Esophagus muscularis mucosa (tissue), 4 donors: ENCODE measurements at regions not wholly inside any gene's neighbourhood (a gene's known extent, or its start where the extent isn't known, plus 50 kb on each side); places are given as distances from the start of the nearest gene placed in this dataset.

Experiments
- DNase-seq: peaks from one replicate; pipeline ENCODE4 v3.0.0-alpha.2; 2017; ENCODE audit errors: extremely low spot score
- H3K27ac ChIP-seq, 4 donors: fragments of 200-600 bp; sonication (generic); replicated peaks in 1 of 4; 1 replicate in 3 of 4; 2 replicates in 1 of 4; pipeline ENCODE4 v1.5.1; 2016 to 2019; ENCODE audit warnings: mild to moderate bottlenecking in 1 of 4
- H3K27me3 ChIP-seq, 4 donors: fragments of 200-600 bp; sonication (generic); one replicate each; pipeline versions ENCODE4 v1.5.1 to v1.6.0; 2016 to 2019
- H3K36me3 ChIP-seq, 4 donors: fragments of 200-600 bp; sonication (generic); one replicate each; pipeline ENCODE4 v1.5.1; 2016 to 2019
- H3K4me1 ChIP-seq, 4 donors: fragments of 200-600 bp; sonication (generic); one replicate each; pipeline ENCODE4 v1.5.1; 2016 to 2019
- H3K4me3 ChIP-seq, 4 donors: fragments of 200-600 bp; sonication (generic); 1 replicate in 2 of 4; 2 replicates in 2 of 4; pipeline ENCODE4 v1.5.1; 2016 to 2019; ENCODE audit warnings: mild to moderate bottlenecking in 4 of 4, moderate library complexity in 1 of 4
- H3K9me3 ChIP-seq, 4 donors: fragments of 200-600 bp; sonication (generic); 1 replicate in 3 of 4; 2 replicates in 1 of 4; pipeline ENCODE4 v1.5.1; 2016 to 2019
- EP300 ChIP-seq: sonication (generic); formaldehyde crosslinking; IDR thresholded peaks from one replicate; pipeline ENCODE4 v1.6.1; 2017; ENCODE audit warnings: antibody characterized with exemption
- POLR2A ChIP-seq: fragments of 450-650 bp; IDR thresholded peaks from one replicate; pipeline ENCODE4 v1.6.1; 2017; ENCODE audit warnings: antibody characterized with exemption, moderate library complexity, mild to moderate bottlenecking, low read depth
- POLR2AphosphoS5 ChIP-seq, 2 donors: sonication (generic); formaldehyde crosslinking; IDR thresholded peaks; one replicate each; pipeline ENCODE4 v1.6.1; 2017; ENCODE audit warnings: antibody characterized with exemption in 2 of 2
- WGBS: methylation state at CpG from one replicate; pipeline ENCODE4 v1.1.5; 2018; 5-methylcytosine and 5-hydroxymethylcytosine counted together
- intact Hi-C: fragments of 100-400 bp; cut with DNase I; formaldehyde crosslinking; loops from one replicate; pipeline ENCODE4 v1.15.1; 2023
- TF ChIP-seq, protein P1 (sequence below), 3 experiments: fragments of 200-600 bp in 2 of 3; fragments of 450-650 bp in 1 of 3; sonication (generic) in 2 of 3; IDR thresholded peaks; one replicate each; pipeline ENCODE4 v1.5.1; 2017 to 2019; ENCODE audit warnings: antibody characterized with exemption in 3 of 3, mild to moderate bottlenecking in 2 of 3, moderate library complexity in 1 of 3

DNA sequence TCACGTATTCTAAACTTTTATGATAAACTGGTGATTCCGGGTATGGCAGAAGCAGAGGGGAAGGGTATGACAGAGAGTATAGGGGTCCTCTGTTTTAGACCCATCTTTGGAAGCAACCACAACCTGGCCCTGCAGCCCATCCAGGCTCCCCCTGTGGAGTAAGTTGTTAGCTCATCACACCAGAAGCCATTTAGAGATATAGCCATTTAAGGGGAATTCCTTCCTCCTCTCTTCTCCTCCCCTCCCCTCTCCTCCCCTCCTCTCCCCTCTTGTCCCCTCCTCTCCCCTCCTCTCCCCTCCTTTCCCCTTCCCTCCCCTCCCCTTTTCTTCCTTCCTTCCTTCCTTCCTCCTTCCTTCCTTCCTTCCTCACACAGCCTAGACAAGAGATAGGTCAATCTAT is 197.3 kb upstream of the LDB2 start:
- Histone ChIP-seq H3K27me3 (peaks cover 0 to 9% (median 0%) of the 10 kb centered on the region in 4 donors), H3K36me3 (no peaks in the 10 kb centered on the region), H3K27ac (no peak overlapping the region), H3K9me3 (no peaks in the 10 kb centered on the region), H3K4me3 (no peak overlapping the region), H3K4me1 (peaks cover 0 to 10% (median 7%) of the 10 kb centered on the region in 4 donors)
- 87% methylated on average over 2 of the region's 2 CpGs for WGBS
- no peak for DNase-seq
- intact Hi-C loops = no loop called here
- no peak for TF ChIP-seq POLR2A
- TF ChIP-seq, protein P1, sequence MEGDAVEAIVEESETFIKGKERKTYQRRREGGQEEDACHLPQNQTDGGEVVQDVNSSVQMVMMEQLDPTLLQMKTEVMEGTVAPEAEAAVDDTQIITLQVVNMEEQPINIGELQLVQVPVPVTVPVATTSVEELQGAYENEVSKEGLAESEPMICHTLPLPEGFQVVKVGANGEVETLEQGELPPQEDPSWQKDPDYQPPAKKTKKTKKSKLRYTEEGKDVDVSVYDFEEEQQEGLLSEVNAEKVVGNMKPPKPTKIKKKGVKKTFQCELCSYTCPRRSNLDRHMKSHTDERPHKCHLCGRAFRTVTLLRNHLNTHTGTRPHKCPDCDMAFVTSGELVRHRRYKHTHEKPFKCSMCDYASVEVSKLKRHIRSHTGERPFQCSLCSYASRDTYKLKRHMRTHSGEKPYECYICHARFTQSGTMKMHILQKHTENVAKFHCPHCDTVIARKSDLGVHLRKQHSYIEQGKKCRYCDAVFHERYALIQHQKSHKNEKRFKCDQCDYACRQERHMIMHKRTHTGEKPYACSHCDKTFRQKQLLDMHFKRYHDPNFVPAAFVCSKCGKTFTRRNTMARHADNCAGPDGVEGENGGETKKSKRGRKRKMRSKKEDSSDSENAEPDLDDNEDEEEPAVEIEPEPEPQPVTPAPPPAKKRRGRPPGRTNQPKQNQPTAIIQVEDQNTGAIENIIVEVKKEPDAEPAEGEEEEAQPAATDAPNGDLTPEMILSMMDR (IDR thresholded peaks at IDR 0.05) = no peak
- TF ChIP-seq POLR2AphosphoS5 (IDR thresholded peaks at IDR 0.05) = no peak
- no peak for TF ChIP-seq EP300

DNA sequence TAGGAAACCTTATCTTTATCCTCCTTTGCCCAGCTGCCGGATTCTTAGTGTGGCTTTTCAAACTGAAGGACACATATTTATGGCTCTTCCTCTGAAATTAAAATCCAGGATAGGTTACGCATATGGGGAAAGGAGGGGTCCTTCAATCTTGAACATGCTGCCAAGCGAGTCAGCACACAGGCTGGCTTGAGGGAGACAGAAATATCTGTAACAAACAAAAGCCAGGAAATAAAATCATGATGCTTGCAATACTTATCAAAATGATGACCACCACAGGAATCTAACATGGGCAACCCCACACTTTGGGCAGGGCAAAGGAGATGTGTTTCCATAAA is 196.4 kb upstream of the LDB2 start:
- TF ChIP-seq POLR2AphosphoS5 (IDR thresholded peaks at IDR 0.05) (no peak), EP300 (no peak), POLR2A (no peak)
- TF ChIP-seq, protein P1 (IDR thresholded peaks at IDR 0.05) = no peak
- intact Hi-C loops = no loop called here
- H3K36me3 ChIP-seq = no peaks in the 10 kb centered on the region
- peaks cover 0 to 6% (median 0%) of the 10 kb centered on the region in 4 donors for H3K27me3 ChIP-seq
- H3K27ac ChIP-seq = no peak overlapping the region
- H3K4me1 ChIP-seq = peaks cover 0 to 10% (median 7%) of the 10 kb centered on the region in 4 donors
- WGBS = 52% methylated on average over 3 of the region's 3 CpGs
- no peaks in the 10 kb centered on the region for H3K9me3 ChIP-seq
- peak; percentile 37 for DNase-seq
- no peak overlapping the region for H3K4me3 ChIP-seq

DNA sequence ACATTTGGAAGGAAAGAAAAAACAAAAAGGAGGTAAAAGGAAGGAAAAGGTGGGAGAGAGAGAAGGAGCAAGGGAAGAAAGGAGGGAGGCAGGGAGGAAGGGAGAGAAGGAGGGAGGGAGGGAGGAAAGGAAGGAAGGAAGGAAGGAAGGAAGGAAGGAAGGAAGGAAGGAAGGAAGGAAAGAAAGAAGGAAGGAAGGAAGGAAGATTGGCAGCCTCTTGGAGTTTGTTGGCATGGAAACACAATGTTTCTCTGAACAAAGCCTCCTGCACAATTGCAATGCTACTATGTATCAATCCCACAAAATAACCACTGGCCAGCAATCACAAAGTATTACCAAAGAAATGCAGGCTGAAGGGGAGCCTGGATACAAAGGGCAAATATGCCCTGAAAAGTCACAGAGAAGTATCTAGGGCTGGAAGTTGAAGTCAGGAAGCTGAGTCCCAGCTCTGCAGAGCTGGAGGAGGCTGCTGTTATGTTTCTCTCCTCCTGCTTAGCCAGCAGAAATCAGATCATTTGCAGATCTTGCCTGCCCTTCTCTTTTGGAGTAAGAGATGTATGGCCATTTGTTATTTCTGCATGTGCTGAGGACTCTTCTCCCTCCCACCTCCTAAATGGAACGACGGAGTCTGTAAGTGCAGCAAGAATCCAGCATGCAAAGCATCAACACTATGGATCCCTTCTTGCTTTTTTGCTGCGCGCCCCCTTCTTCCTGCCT is 195.9 kb upstream of the LDB2 start:
- TF ChIP-seq POLR2AphosphoS5 (IDR thresholded peaks at IDR 0.05) (no peak), POLR2A (no peak), EP300 (no peak)
- TF ChIP-seq, protein P1 (IDR thresholded peaks at IDR 0.05) = no peak
- Histone ChIP-seq H3K9me3 (no peaks in the 10 kb centered on the region), H3K27me3 (peaks cover 0 to 6% (median 0%) of the 10 kb centered on the region in 4 donors), H3K27ac (no peak overlapping the region), H3K4me3 (no peak overlapping the region), H3K4me1 (peaks cover 0 to 10% (median 7%) of the 10 kb centered on the region in 4 donors), H3K36me3 (no peaks in the 10 kb centered on the region)
- intact Hi-C loops = no loop called here
- DNase-seq = peak; percentile 37
- 38% methylated on average over 4 of the region's 4 CpGs for WGBS

DNA sequence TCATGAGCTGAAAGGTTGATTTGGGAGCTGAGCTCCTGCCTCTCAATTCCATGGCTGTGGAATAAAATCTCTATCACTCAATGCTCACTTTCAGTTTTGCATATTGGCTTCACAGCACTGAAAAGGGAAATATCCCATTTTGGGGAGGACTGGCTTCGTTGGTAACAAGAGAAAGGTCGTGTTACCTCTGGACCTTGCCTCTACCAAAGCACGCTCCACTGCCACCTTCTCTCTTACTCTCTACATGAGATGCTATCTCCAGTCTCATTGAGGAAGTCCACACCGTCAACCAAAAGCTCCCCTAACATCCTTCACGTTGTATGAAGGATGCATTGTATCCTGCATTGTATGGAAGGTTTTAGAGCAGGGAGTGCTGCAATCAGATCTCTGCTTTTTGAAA is 195.0 kb upstream of the LDB2 start:
- Histone ChIP-seq H3K4me1 (peaks cover 0 to 10% (median 7%) of the 10 kb centered on the region in 4 donors), H3K36me3 (no peaks in the 10 kb centered on the region), H3K27ac (no peak overlapping the region), H3K4me3 (no peak overlapping the region), H3K27me3 (peaks cover 0 to 6% (median 0%) of the 10 kb centered on the region in 4 donors), H3K9me3 (no peaks in the 10 kb centered on the region)
- DNase-seq = peak; percentile 57
- intact Hi-C loops = no loop called here
- 87% methylated on average over 5 of the region's 5 CpGs for WGBS
- TF ChIP-seq POLR2AphosphoS5 (IDR thresholded peaks at IDR 0.05) (no peak), POLR2A (no peak), EP300 (no peak)
- TF ChIP-seq, protein P1 (IDR thresholded peaks at IDR 0.05) = no peak
